Activated naive CD8-positive, alpha-beta T cell treated with anti-CD3 and anti-CD28 coated beads, Interleukin-2, amount 50 U/mL, for 24 hours (primary cell): ENCODE measurements at regions not wholly inside any gene's neighbourhood (a gene's known extent, or its start where the extent isn't known, plus 50 kb on each side); places are given as distances from the start of the nearest gene placed in this dataset.

Source experiments
- ATAC-seq: fragments of 150-1000 bp; cut with Tn5 transposase; one replicate; pipeline ENCODE4 v1.10.0; 2021
- DNase-seq: peaks from one replicate; pipeline ENCODE4 v3.0.0; 2021
- H3K27ac Mint-ChIP-seq: one replicate; pipeline ENCODE4 v1.8.0; 2021; ENCODE audit warnings: mild to moderate bottlenecking, mixed read lengths
- H3K27me3 Mint-ChIP-seq: one replicate; pipeline ENCODE4 v1.8.0; 2021; ENCODE audit warnings: mixed read lengths
- H3K36me3 Mint-ChIP-seq: one replicate; pipeline ENCODE4 v1.8.0; 2021; ENCODE audit warnings: low read depth, mixed read lengths
- H3K4me1 Mint-ChIP-seq: one replicate; pipeline ENCODE4 v1.8.0; 2021; ENCODE audit warnings: mixed read lengths
- H3K4me3 Mint-ChIP-seq: one replicate; pipeline ENCODE4 v1.8.0; 2021; ENCODE audit warnings: mild to moderate bottlenecking, moderate library complexity, mixed read lengths
- H3K9me3 Mint-ChIP-seq: one replicate; pipeline ENCODE4 v1.8.0; 2021; ENCODE audit warnings: mixed read lengths

DNA sequence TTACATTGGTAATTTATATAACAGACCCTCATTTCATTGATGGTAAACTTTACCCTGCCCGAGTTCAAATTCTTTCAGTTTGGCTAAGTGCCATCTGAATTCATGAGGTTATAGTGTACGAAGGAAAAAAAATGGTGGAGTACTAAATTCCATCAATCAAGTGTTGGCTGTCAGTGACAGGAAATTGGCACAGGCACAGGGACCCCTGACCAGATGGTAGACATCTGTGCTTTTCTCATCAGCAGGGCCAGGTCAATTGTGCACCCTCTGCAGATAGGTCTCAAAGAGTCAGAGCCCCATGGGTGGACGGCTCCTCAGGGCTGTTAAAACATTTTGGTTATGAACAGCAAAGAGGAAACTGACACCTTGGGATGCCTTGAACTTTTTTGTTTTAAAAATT is 439.2 kb downstream of the SETBP1 start:
- no peak overlapping the region for H3K4me3 Mint-ChIP-seq
- H3K27ac Mint-ChIP-seq, result no peak overlapping the region
- no peaks in the 10 kb centered on the region for H3K9me3 Mint-ChIP-seq
- H3K27me3 Mint-ChIP-seq, result no peaks in the 10 kb centered on the region
- ATAC-seq (no peak), DNase-seq (no peak)
- no peaks in the 10 kb centered on the region for H3K36me3 Mint-ChIP-seq
- no peaks in the 10 kb centered on the region for H3K4me1 Mint-ChIP-seq

- Mint-ChIP-seq H3K36me3 (no peaks in the 10 kb centered on the region), H3K9me3 (no peaks in the 10 kb centered on the region), H3K4me1 (no peaks in the 10 kb centered on the region), H3K4me3 (no peak overlapping the region), H3K27me3 (no peaks in the 10 kb centered on the region), H3K27ac (no peak overlapping the region)
- no peak for ATAC-seq
- DNase-seq, result no peak
Observed at GRCh38 chr18:45121146-45121545, 440.5 kb downstream of the SETBP1 start.

- no peaks in the 10 kb centered on the region for H3K4me1 Mint-ChIP-seq
- ATAC-seq (no peak), DNase-seq (no peak)
- no peak overlapping the region for H3K27ac Mint-ChIP-seq
- no peaks in the 10 kb centered on the region for H3K27me3 Mint-ChIP-seq
- no peaks in the 10 kb centered on the region for H3K9me3 Mint-ChIP-seq
- no peak overlapping the region for H3K4me3 Mint-ChIP-seq
- H3K36me3 Mint-ChIP-seq, result no peaks in the 10 kb centered on the region
Observed at GRCh38 chr18:45122506-45122905, 441.8 kb downstream of the SETBP1 start.

GRCh38 chr18:45127405-45127804 is 446.7 kb downstream of the SETBP1 start:
- no peaks in the 10 kb centered on the region for H3K27me3 Mint-ChIP-seq
- DNase-seq, result no peak
- no peak overlapping the region for H3K4me3 Mint-ChIP-seq
- H3K27ac Mint-ChIP-seq, result no peak overlapping the region
- no peak for ATAC-seq
- no peaks in the 10 kb centered on the region for H3K4me1 Mint-ChIP-seq
- no peaks in the 10 kb centered on the region for H3K36me3 Mint-ChIP-seq
- no peaks in the 10 kb centered on the region for H3K9me3 Mint-ChIP-seq

- no peaks in the 10 kb centered on the region for H3K27me3 Mint-ChIP-seq
- H3K9me3 Mint-ChIP-seq, result no peaks in the 10 kb centered on the region
- ATAC-seq (no peak), DNase-seq (no peak)
- H3K4me3 Mint-ChIP-seq, result no peak overlapping the region
- peaks cover 7% of the 10 kb centered on the region for H3K4me1 Mint-ChIP-seq
- H3K27ac Mint-ChIP-seq, result no peak overlapping the region
- no peaks in the 10 kb centered on the region for H3K36me3 Mint-ChIP-seq
Observed at GRCh38 chr18:45133276-45133675, 452.6 kb downstream of the SETBP1 start.

DNA sequence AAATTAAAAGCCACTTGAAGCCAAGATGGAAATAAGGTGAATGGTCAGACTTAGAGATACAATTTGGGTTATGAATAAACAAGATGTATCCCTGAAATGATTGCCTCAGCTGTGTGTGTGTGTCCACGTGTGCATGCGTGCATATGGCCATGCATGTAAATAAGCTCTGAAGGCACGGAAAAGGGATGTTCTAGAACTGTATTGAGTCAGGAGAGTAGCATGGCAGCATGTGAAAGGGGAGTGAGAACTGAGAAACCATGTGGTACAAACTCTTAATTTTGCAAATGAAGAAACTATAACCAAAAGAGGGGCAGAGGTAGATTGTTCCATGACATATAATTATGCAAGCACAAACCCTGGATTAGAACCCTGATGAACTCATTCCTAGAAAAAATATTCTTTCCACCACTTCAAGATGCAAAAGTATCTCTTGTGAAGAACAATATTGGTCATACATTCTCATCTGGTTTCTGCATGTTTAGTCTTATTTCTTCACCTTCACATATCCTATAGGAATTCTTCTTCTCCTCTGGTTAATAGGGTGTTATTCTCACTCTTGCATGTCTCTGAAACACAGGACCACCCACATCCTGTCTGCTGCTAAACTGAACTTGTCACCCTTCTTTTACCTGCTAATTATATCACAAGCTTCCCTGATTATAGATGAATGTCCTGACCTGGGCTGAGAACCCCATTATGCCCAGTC is 455.8 kb downstream of the SETBP1 start:
- peaks cover 7% of the 10 kb centered on the region for H3K4me1 Mint-ChIP-seq
- no peaks in the 10 kb centered on the region for H3K27me3 Mint-ChIP-seq
- H3K36me3 Mint-ChIP-seq, result no peaks in the 10 kb centered on the region
- H3K9me3 Mint-ChIP-seq, result peaks cover 8% of the 10 kb centered on the region
- H3K27ac Mint-ChIP-seq, result no peak overlapping the region
- ATAC-seq (no peak), DNase-seq (no peak)
- H3K4me3 Mint-ChIP-seq, result no peak overlapping the region

DNA sequence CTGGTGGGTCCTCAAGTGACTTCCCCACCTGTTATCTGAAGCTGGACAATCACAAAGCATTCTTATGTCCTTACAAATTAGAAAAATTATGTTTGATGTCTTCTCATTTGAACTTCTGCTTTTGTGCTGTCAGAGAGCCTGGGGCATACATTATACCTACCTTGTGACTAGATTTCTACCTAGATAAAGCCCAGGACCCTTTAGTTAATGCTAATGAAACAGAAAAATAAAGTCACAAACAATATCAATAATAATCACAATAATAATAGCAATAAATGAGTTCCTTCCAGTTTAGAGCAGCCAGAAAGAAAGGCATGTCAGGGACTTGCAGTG is 456.4 kb downstream of the SETBP1 start:
- peaks cover 7% of the 10 kb centered on the region for H3K4me1 Mint-ChIP-seq
- H3K4me3 Mint-ChIP-seq, result no peak overlapping the region
- H3K36me3 Mint-ChIP-seq, result no peaks in the 10 kb centered on the region
- H3K27ac Mint-ChIP-seq, result no peak overlapping the region
- ATAC-seq (no peak), DNase-seq (no peak)
- H3K9me3 Mint-ChIP-seq, result peaks cover 9% of the 10 kb centered on the region
- no peaks in the 10 kb centered on the region for H3K27me3 Mint-ChIP-seq

DNA sequence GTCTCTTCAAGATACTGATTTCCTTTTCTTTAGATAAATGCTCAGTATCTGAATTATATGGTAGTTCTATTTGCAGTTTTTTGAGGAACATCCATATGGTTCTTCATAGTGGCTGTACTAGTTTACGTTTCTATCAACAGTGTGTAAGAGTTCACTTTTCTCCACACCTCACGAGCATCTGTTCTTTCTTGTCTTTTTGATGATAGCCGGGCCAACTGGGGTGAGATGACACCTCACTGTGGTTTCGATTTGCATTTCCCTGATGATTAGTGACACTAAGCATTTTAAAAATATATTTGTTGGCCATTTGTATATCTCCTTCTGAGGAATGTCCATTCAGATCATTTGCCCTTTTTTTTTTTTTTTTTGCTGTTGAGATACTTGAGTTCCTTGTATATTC is 458.8 kb downstream of the SETBP1 start:
- Mint-ChIP-seq H3K4me1 (peaks cover 7% of the 10 kb centered on the region), H3K4me3 (no peak overlapping the region), H3K9me3 (peaks cover 9% of the 10 kb centered on the region), H3K36me3 (no peaks in the 10 kb centered on the region), H3K27me3 (no peaks in the 10 kb centered on the region), H3K27ac (no peak overlapping the region)
- DNase-seq, result no peak
- no peak for ATAC-seq

GRCh38 chr18:45142868-45143267 is 462.2 kb downstream of the SETBP1 start:
- no peaks in the 10 kb centered on the region for H3K36me3 Mint-ChIP-seq
- H3K4me1 Mint-ChIP-seq, result no peaks in the 10 kb centered on the region
- DNase-seq (no peak), ATAC-seq (no peak)
- no peak overlapping the region for H3K4me3 Mint-ChIP-seq
- H3K27me3 Mint-ChIP-seq, result no peaks in the 10 kb centered on the region
- no peak overlapping the region for H3K27ac Mint-ChIP-seq
- H3K9me3 Mint-ChIP-seq, result peaks cover 14% of the 10 kb centered on the region

DNA sequence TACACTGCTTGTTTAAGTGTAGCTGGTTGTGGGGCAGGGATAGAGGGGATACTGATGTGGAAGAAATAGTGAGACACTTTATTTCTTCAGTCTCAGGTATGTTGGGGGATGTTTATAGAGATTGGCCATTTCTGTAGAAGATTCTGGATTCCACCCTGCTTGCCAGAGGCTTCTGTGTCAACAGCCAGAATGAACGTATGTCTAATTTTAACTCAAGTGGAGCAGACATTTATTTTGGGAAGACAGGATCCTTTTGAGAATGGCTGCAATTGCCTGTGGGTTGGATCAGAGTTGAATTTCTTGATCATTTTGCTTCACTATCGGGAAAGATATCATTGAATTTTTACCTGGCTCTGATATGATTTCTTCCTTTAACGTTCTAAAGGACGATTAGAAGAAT is 465.6 kb upstream of the SLC14A2 start:
- H3K36me3 Mint-ChIP-seq, result no peaks in the 10 kb centered on the region
- DNase-seq (no peak), ATAC-seq (no peak)
- H3K4me3 Mint-ChIP-seq, result no peak overlapping the region
- no peak overlapping the region for H3K27ac Mint-ChIP-seq
- H3K9me3 Mint-ChIP-seq, result peaks cover 9% of the 10 kb centered on the region
- H3K4me1 Mint-ChIP-seq, result no peaks in the 10 kb centered on the region
- H3K27me3 Mint-ChIP-seq, result no peaks in the 10 kb centered on the region

DNA sequence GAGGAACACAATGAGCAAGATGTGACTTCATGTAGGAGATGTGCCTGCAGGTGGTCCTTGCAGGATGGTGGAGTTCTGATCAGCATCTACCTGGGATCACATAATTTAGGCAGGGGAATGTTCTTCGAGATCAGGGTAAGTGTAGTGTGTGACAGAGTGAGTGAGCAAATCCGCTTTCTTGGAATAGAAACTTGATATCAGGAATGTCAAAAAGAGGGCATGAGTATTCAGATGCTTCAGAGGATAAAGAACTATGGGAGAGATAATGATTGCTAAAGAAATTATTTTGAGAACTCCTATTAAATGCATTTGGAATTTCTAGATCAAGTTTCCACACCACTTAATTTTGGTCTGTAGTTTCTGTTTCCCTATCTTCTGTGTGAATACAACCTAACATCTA is 463.6 kb upstream of the SLC14A2 start:
- ATAC-seq, result no peak
- DNase-seq, result no peak

DNA sequence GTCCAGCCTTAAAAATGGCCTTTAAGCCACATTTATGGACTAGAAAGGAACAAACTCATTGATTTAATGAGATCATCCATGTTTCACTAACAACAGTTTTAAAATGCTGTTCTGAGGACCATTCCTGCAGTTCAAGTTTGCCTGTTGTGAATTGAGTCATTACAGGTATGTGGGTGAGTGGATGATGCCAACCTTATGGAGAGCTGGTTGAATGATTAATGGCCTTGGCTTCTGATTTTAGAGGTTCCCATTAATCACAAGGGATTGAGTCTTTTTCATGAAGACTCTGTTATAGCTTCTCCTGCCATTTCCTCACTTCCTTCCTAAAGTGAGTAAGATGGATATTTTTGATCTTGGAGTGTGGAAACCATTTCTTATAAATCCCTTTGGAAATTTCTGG is 459.8 kb upstream of the SLC14A2 start:
- H3K27me3 Mint-ChIP-seq, result peaks cover 10% of the 10 kb centered on the region
- ATAC-seq (no peak), DNase-seq (no peak)
- no peaks in the 10 kb centered on the region for H3K36me3 Mint-ChIP-seq
- H3K4me3 Mint-ChIP-seq, result no peak overlapping the region
- H3K4me1 Mint-ChIP-seq, result no peaks in the 10 kb centered on the region
- no peaks in the 10 kb centered on the region for H3K9me3 Mint-ChIP-seq
- H3K27ac Mint-ChIP-seq, result no peak overlapping the region

More for the DNA sequence above, 463.6 kb upstream of the SLC14A2 start:
- Mint-ChIP-seq H3K9me3 (peaks cover 4% of the 10 kb centered on the region), H3K27me3 (no peaks in the 10 kb centered on the region), H3K4me3 (no peak overlapping the region), H3K36me3 (no peaks in the 10 kb centered on the region), H3K27ac (no peak overlapping the region), H3K4me1 (no peaks in the 10 kb centered on the region)

- no peak overlapping the region for H3K27ac Mint-ChIP-seq
- H3K4me3 Mint-ChIP-seq, result no peak overlapping the region
- no peak for ATAC-seq
- H3K27me3 Mint-ChIP-seq, result peaks cover 10% of the 10 kb centered on the region
- no peaks in the 10 kb centered on the region for H3K9me3 Mint-ChIP-seq
- no peaks in the 10 kb centered on the region for H3K36me3 Mint-ChIP-seq
- no peak for DNase-seq
- H3K4me1 Mint-ChIP-seq, result no peaks in the 10 kb centered on the region
Observed at GRCh38 chr18:45156946-45157345, 458.3 kb upstream of the SLC14A2 start.

- H3K4me1 Mint-ChIP-seq, result no peaks in the 10 kb centered on the region
Observed at GRCh38 chr18:45157576-45157975, 457.7 kb upstream of the SLC14A2 start.

GRCh38 chr18:45161850-45162249 is 453.4 kb upstream of the SLC14A2 start:
- no peak for ATAC-seq
- Mint-ChIP-seq H3K27ac (no peak overlapping the region), H3K36me3 (no peaks in the 10 kb centered on the region)

More at GRCh38 chr18:45157576-45157975, 457.7 kb upstream of the SLC14A2 start:
- DNase-seq (no peak), ATAC-seq (no peak)
- Mint-ChIP-seq H3K36me3 (no peaks in the 10 kb centered on the region), H3K27me3 (peaks cover 10% of the 10 kb centered on the region), H3K9me3 (no peaks in the 10 kb centered on the region), H3K4me3 (no peak overlapping the region), H3K27ac (no peak overlapping the region)

DNA sequence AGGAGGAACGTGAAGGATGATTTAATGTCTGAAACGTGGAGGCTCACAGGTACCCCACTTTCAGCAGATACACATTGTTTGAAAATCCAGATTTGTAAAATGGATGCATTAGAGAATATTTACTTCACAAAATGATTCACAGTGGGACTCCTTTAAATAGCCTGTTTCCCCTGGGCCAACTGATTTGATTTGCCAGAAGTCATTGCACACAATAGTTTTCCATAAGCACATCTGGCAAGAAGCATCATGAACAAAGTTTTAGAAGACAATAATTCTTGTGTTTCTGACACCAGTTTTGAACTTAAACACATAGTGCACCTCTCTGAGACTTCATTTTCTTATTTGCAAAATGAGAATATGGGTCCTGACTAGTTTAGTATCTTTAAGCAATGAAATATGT is 451.4 kb upstream of the SLC14A2 start:
- H3K36me3 Mint-ChIP-seq, result no peaks in the 10 kb centered on the region
- H3K27ac Mint-ChIP-seq, result no peak overlapping the region
- peaks cover 6% of the 10 kb centered on the region for H3K27me3 Mint-ChIP-seq
- H3K4me3 Mint-ChIP-seq, result no peak overlapping the region
- DNase-seq (no peak), ATAC-seq (no peak)
- no peaks in the 10 kb centered on the region for H3K4me1 Mint-ChIP-seq
- H3K9me3 Mint-ChIP-seq, result no peaks in the 10 kb centered on the region

More at GRCh38 chr18:45161850-45162249, 453.4 kb upstream of the SLC14A2 start:
- H3K4me1 Mint-ChIP-seq, result no peaks in the 10 kb centered on the region
- no peaks in the 10 kb centered on the region for H3K9me3 Mint-ChIP-seq
- DNase-seq, result no peak
- no peak overlapping the region for H3K4me3 Mint-ChIP-seq
- peaks cover 10% of the 10 kb centered on the region for H3K27me3 Mint-ChIP-seq
